ENCODE measurements at regions not wholly inside any gene's neighbourhood (a gene's known extent, or its start where the extent isn't known, plus 50 kb on each side); places are given as distances from the start of the nearest gene placed in this dataset.

DNA sequence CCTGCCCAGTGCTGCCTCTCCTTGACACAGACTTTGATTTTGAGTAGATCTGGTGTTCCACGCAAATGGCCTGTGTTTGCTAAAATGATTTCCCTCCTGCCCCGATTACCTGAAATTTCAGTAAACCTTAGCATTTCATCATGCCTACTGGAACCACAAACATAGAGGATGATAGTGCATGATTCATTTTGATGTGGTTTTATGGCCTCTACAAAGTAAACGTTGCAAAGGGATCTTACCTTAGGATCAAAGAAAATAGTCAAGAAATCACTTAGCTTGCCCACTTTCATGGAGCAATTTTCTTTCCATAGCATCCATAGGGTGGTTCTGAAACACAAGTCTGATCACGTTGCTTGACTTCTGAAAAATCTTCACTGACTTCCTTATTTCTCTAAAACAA lies 524.6 kb upstream of the ATP11B start:
- POLR2A ChIA-PET, result interaction anchor here (0.6 to 0.7 kb wide), 2 partner anchors 224 to 336 kb away, joined by 3 read pairs; no protein-coding TSS in a partner anchor
- no peak for TF ChIP-seq CTCF (conservative IDR thresholded peaks at IDR 0.05; ENCODE audit: low read length)
- TF ChIP-seq EZH2phosphoT487 (IDR thresholded peaks at IDR 0.05; ENCODE audit: borderline replicate concordance, low read depth, low read length), result no peak
- no peaks in the 10 kb centered on the region for H4K20me1 ChIP-seq (ENCODE audit: insufficient read depth, low read length)
- no peak overlapping the region for H2AFZ ChIP-seq (ENCODE audit: low read length)
- no peak overlapping the region for H3K4me3 ChIP-seq (ENCODE audit: low read depth, low read length, poor library complexity, severe bottlenecking)
- DNase-seq (ENCODE audit: low spot score), result no peak
- BruUV-seq (replicated peaks), result no TSS peak
- no peak overlapping the region for H3K27ac ChIP-seq (ENCODE audit: low read depth, low read length, poor library complexity, severe bottlenecking)
- no peaks in the 10 kb centered on the region for H3K4me1 ChIP-seq (ENCODE audit: insufficient read depth, low read length, poor library complexity, severe bottlenecking)
- CTCF ChIA-PET (ENCODE audit: unreplicated experiment), result no interaction called here
- no peaks in the 10 kb centered on the region for H3K36me3 ChIP-seq (ENCODE audit: insufficient read depth, low read length)
- H3K9me3 ChIP-seq (ENCODE audit: low read length), result no peaks in the 10 kb centered on the region
- no peak overlapping the region for H3K4me2 ChIP-seq (ENCODE audit: low read length)
- H3K79me2 ChIP-seq (ENCODE audit: insufficient read depth, low read depth, low read length), result no peaks in the 10 kb centered on the region
- H3K9me2 ChIP-seq (ENCODE audit: insufficient read depth, low read length), result no peaks in the 10 kb centered on the region
- intact Hi-C loops (cut with micrococcal nuclease; ENCODE audit: unreplicated experiment), result no loop called here

GRCh38 chr3:182276512-182276911 lies 516.8 kb upstream of the ATP11B start:
- no peak overlapping the region for H3K4me3 ChIP-seq (ENCODE audit: low read depth, low read length, poor library complexity, severe bottlenecking)
- no peaks in the 10 kb centered on the region for H3K4me1 ChIP-seq (ENCODE audit: insufficient read depth, low read length, poor library complexity, severe bottlenecking)
- intact Hi-C loops (cut with micrococcal nuclease; ENCODE audit: unreplicated experiment), result no loop called here
- CTCF ChIA-PET (ENCODE audit: unreplicated experiment), result no interaction called here
- H4K20me1 ChIP-seq (ENCODE audit: insufficient read depth, low read length), result no peaks in the 10 kb centered on the region
- H3K9me2 ChIP-seq (ENCODE audit: insufficient read depth, low read length), result no peaks in the 10 kb centered on the region
- BruUV-seq (replicated peaks), result no TSS peak
- H3K27ac ChIP-seq (ENCODE audit: low read depth, low read length, poor library complexity, severe bottlenecking), result no peak overlapping the region
- TF ChIP-seq EZH2phosphoT487 (IDR thresholded peaks at IDR 0.05; ENCODE audit: borderline replicate concordance, low read depth, low read length), result no peak
- TF ChIP-seq CTCF (conservative IDR thresholded peaks at IDR 0.05; ENCODE audit: low read length), result no peak
- H3K36me3 ChIP-seq (ENCODE audit: insufficient read depth, low read length), result no peaks in the 10 kb centered on the region
- H3K79me2 ChIP-seq (ENCODE audit: insufficient read depth, low read depth, low read length), result no peaks in the 10 kb centered on the region
- H3K4me2 ChIP-seq (ENCODE audit: low read length), result no peak overlapping the region
- no peak overlapping the region for H2AFZ ChIP-seq (ENCODE audit: low read length)
- DNase-seq (ENCODE audit: low spot score), result no peak
- H3K9me3 ChIP-seq (ENCODE audit: low read length), result no peaks in the 10 kb centered on the region
- POLR2A ChIA-PET, result interaction anchor here (0.9 kb wide), 2 partner anchors 9 kb away, joined by 4 to 6 read pairs; no protein-coding TSS in a partner anchor

DNA sequence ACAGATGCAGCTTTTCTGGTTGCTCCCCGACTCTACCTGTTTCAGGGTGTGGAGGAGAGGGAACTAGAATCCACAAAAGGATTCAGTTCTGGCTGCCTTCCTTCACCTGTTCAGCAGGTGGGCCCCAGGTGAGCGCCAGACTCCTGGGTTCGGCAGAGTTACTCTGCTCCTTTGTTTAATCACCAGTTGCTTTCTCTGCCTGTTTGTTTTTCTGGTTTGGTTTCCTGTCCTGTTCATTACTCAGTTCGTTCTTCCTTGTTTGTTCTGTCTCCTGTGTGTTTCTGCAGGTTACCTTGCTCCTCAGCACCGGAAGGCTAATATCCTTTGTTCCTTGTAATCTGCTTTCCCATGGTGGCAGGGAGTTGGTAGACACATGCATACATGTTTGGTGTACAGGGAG lies 508.5 kb upstream of the ATP11B start:
- no peaks in the 10 kb centered on the region for H3K9me3 ChIP-seq (ENCODE audit: low read length)
- BruUV-seq (replicated peaks), result no TSS peak
- no peaks in the 10 kb centered on the region for H3K9me2 ChIP-seq (ENCODE audit: insufficient read depth, low read length)
- POLR2A ChIA-PET, result interaction anchor here (0.6 to 2.2 kb wide), 3 partner anchors 8 to 689 kb away, joined by 3 to 7 read pairs (median 4); no protein-coding TSS in a partner anchor
- H3K36me3 ChIP-seq (ENCODE audit: insufficient read depth, low read length), result peaks cover 10% of the 10 kb centered on the region; the same call in 1 of the 2 replicates
- no peak overlapping the region for H3K27ac ChIP-seq (ENCODE audit: low read depth, low read length, poor library complexity, severe bottlenecking)
- no peak overlapping the region for H3K4me3 ChIP-seq (ENCODE audit: low read depth, low read length, poor library complexity, severe bottlenecking)
- no peaks in the 10 kb centered on the region for H3K79me2 ChIP-seq (ENCODE audit: insufficient read depth, low read depth, low read length)
- H3K4me1 ChIP-seq (ENCODE audit: insufficient read depth, low read length, poor library complexity, severe bottlenecking), result peaks cover 8% of the 10 kb centered on the region
- intact Hi-C loops (cut with micrococcal nuclease; ENCODE audit: unreplicated experiment), result no loop called here
- no peak for TF ChIP-seq CTCF (conservative IDR thresholded peaks at IDR 0.05; ENCODE audit: low read length)
- TF ChIP-seq EZH2phosphoT487 (IDR thresholded peaks at IDR 0.05; ENCODE audit: borderline replicate concordance, low read depth, low read length), result no peak
- DNase-seq (ENCODE audit: low spot score), result no peak
- H4K20me1 ChIP-seq (ENCODE audit: insufficient read depth, low read length), result no peaks in the 10 kb centered on the region
- no peak overlapping the region for H3K4me2 ChIP-seq (ENCODE audit: low read length)
- peak overlapping the region; percentile 42; the same call in 1 of the 2 replicates for H2AFZ ChIP-seq (ENCODE audit: low read length)
- CTCF ChIA-PET (ENCODE audit: unreplicated experiment), result no interaction called here
